ENCODE measurements at regions not wholly inside any gene's neighbourhood (a gene's known extent, or its start where the extent isn't known, plus 50 kb on each side); places are given as distances from the start of the nearest gene placed in this dataset.

DNA sequence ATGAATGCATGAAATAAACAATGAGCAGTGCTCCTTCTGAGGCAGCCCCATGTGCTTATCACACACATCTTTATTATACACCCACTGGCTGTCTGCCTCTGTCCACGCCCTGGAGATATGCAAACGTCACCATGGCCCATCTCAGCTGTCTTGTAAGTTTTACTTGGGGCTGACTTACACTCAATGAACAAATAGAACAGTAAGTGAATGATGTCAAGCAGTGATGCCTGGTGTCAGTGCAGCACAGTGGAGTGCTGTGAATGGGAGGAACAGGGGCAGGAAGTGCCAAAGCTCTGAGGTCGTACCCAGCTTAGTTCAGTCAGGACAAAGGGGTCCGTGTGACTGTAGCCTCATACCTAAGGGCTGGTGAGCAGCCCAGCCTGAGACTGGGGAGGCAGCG, 659.5 kb upstream of the HS6ST1 start:
- no peak for DNase-seq (ENCODE audit: extremely low read depth, low read depth)
- no peak overlapping the region for H3K4me3 ChIP-seq (replicated peaks; ENCODE audit: low read depth, low read length)
- TF ChIP-seq, protein P1, sequence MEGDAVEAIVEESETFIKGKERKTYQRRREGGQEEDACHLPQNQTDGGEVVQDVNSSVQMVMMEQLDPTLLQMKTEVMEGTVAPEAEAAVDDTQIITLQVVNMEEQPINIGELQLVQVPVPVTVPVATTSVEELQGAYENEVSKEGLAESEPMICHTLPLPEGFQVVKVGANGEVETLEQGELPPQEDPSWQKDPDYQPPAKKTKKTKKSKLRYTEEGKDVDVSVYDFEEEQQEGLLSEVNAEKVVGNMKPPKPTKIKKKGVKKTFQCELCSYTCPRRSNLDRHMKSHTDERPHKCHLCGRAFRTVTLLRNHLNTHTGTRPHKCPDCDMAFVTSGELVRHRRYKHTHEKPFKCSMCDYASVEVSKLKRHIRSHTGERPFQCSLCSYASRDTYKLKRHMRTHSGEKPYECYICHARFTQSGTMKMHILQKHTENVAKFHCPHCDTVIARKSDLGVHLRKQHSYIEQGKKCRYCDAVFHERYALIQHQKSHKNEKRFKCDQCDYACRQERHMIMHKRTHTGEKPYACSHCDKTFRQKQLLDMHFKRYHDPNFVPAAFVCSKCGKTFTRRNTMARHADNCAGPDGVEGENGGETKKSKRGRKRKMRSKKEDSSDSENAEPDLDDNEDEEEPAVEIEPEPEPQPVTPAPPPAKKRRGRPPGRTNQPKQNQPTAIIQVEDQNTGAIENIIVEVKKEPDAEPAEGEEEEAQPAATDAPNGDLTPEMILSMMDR (IDR thresholded peaks at IDR 0.05; ENCODE audit: low read depth, low read length, missing control alignments): no peak

DNA sequence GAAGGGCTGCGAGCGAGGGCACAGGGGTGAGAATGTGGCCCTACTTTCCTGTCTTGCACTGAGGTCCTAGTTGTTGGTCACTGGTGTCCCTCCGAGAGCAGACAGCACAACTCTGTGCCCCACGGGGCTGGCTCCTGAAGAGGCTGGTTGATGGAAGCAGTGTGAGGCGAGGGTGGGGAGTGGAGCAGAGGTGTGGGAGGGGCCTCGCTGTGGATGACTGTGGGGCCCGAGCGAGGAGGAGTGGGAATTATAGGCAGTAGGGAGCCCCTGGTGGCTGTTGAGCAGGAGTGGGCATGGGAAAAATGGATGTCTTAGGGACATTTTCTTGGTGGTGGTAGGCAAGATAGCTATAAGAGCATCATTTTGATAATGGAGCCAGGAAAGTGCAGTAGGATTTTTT, 660.5 kb upstream of the HS6ST1 start:
- no peak overlapping the region for H3K4me3 ChIP-seq (replicated peaks; ENCODE audit: low read depth, low read length)
- TF ChIP-seq, protein P1 (IDR thresholded peaks at IDR 0.05; ENCODE audit: low read depth, low read length, missing control alignments): no peak
- no peak for DNase-seq (ENCODE audit: extremely low read depth, low read depth)

DNA sequence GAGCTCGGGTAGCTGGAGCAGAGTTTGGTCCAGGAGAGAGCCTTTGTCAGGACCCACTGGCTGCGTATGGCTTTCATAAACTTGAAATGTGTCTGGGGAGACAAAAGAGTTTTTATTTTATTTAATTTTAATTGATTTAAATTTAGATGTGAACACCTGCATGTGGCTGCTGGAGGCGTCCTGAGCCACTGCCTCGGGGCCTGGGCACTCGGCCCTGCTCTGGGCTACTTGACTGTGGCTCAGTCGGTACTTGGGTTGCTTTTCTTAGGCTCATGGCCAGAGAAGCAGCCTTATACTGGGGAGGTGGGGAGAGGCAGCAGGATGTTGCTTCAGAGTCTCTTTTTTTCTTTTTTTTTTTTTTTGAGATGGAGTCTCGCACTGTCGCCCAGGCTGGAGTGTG, 661.8 kb upstream of the HS6ST1 start:
- TF ChIP-seq, protein P1 (IDR thresholded peaks at IDR 0.05; ENCODE audit: low read depth, low read length, missing control alignments): no peak
- H3K4me3 ChIP-seq (replicated peaks; ENCODE audit: low read depth, low read length): no peak overlapping the region
- DNase-seq (ENCODE audit: extremely low read depth, low read depth): no peak

DNA sequence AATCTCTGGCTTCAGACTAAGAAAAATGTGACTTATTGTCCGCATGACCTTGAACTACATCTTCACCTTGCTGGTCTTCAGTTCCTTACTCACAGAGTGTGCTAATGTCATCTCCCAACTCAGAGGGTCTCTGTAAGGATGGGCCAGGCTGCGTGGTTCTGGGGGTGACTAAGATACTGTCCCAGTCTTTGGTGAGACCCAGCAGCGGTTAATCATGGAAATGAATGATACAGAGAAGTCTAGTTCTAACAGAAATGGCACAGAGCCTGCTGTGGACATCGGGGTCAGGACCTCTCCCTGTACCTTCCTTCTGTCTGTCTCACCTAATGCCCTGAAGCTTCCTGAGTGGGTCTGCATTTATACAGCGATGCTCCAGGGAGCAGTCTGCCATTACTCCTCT, 662.7 kb upstream of the HS6ST1 start:
- no peak for DNase-seq (ENCODE audit: extremely low read depth, low read depth)
- H3K4me3 ChIP-seq (replicated peaks; ENCODE audit: low read depth, low read length): no peak overlapping the region
- TF ChIP-seq, protein P1 (IDR thresholded peaks at IDR 0.05; ENCODE audit: low read depth, low read length, missing control alignments): no peak

DNA sequence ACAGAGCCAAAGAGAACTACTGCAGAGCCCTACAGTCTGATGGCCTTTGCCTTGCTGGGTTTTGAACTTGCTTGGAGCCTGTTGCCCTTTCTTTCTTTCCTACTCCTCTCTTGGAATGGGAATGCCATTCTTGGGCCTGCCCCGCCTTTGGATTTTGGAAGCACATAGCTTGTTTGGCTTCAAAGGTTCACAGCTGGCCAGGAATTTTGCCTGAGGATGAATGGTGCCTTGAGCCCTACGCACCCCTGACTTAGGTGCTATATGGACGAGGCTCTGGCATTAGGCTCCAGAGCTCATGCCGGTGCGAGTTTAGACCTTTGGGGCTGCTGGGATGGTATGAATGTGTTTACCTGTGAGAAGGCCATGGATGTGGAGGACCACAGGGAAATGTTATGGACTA, 663.3 kb upstream of the HS6ST1 start:
- no peak for DNase-seq (ENCODE audit: extremely low read depth, low read depth)
- TF ChIP-seq, protein P1 (IDR thresholded peaks at IDR 0.05; ENCODE audit: low read depth, low read length, missing control alignments): no peak
- no peak overlapping the region for H3K4me3 ChIP-seq (replicated peaks; ENCODE audit: low read depth, low read length)

DNA sequence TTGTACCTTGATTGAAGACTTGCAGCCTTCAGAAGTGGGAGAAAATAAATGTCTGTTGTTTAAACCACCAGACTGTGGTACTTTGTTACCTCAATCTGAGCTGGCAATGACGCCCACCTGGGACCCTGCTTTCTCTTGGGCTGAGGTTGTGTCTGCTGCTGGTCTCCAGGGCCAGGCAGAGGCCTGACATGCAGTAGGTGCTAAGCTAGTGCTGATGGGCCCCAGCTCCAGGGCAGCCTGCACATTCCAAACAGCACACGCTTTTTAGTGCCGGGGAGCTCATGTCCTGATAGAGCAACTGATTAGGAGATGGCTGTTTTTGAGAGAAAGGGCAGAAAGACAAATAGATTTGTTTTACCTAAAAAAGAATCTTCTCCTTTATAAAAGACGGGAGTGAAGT, 664.0 kb upstream of the HS6ST1 start:
- no peak overlapping the region for H3K4me3 ChIP-seq (replicated peaks; ENCODE audit: low read depth, low read length)
- no peak for DNase-seq (ENCODE audit: extremely low read depth, low read depth)
- TF ChIP-seq, protein P1 (IDR thresholded peaks at IDR 0.05; ENCODE audit: low read depth, low read length, missing control alignments): no peak

DNA sequence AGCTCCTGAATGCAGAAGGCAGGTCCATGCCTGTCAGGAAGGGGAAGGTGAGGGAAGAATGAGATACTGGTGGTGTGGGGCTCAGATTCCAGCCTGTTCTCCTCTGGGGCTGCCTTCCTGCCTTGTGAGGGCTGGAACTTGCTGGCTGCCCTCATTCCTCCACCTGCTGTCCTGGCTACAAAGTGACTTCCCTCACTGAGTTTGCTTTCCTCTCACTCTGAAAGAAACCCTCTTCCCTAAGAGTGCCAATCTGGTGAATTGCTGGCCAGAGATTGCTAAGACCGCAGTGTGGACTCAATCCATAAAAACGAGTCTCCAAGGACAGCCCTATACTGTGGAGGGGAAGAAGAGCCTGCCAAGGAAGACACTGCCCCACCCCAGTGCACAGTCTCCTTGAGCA, 664.4 kb upstream of the HS6ST1 start:
- no peak for DNase-seq (ENCODE audit: extremely low read depth, low read depth)
- no peak overlapping the region for H3K4me3 ChIP-seq (replicated peaks; ENCODE audit: low read depth, low read length)
- TF ChIP-seq, protein P1 (IDR thresholded peaks at IDR 0.05; ENCODE audit: low read depth, low read length, missing control alignments): no peak
